HG03378 (cell line): ENCODE measurements at regions not wholly inside any gene's neighbourhood (a gene's known extent, or its start where the extent isn't known, plus 50 kb on each side); places are given as distances from the start of the nearest gene placed in this dataset.
A peak's percentile ranks its signal among the peaks of the same experiment; 100 is the strongest.

Source experiments
- ATAC-seq: cut with Tn5 transposase; IDR thresholded peaks from one replicate; pipeline ENCODE4 v1.9.1; 2021; ENCODE audit warnings: mild to moderate bottlenecking, moderate library complexity; ENCODE audit not compliant: unreplicated experiment

DNA sequence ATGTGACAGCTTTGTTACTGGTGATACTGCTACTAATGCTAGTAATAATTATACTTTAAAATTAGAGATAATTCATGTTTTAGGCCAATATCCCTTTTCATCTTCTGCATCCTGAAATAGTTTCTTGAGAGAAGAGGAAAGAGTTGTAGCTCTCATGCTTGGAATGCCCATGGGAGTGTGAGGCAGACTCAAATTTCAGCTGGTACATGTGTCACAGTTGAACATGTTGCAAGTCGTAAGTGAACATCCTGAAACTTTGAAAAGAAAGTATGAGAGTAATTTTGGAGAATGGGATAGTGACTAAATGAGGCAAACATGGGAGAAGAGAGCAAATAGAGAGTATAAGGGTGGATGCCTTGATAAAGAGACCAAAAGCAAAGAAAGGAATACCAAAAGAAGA is 168.0 kb downstream of the TMTC3 start:
- ATAC-seq, result no peak

- ATAC-seq, result no peak
Measured at GRCh38 chr12:88310666-88311065, 168.6 kb downstream of the TMTC3 start.

DNA sequence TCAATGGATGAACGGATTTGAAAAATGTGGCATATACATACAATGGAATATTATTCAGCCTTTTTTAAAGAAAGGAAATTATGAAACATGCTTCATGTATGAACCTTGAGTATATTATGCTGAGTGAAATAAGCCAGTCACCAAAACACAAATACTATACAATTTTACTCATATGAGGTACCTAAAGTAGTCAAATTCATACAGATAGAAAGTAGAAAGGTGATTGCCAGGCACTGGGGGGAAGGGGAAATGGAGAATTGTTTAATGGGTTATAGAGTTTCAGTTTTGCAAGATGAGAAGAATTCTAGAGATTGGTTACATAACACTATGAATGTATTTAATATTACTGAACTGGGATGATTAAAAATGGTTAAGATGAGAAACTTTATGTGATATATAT is 171.4 kb downstream of the TMTC3 start:
- ATAC-seq, result peak; percentile 53

DNA sequence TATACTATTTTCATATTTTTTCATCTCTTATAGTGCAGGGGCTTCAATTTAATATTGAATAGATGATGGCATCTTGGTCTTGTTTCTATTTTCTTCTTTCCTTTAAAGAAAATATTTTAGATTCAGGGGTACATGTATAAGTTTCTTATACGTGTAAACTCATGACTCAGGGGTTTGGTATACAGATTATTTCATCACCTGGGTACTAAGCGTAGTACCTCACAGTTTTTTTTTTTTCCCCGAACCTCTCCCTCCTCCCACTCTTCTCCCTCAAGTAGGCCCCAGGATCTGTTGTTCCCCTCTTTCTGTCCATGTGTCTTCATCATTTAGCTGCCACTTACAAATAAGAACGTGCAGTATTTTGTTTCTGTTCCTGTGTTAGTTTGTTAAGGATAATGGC is 172.6 kb downstream of the TMTC3 start:
- ATAC-seq, result no peak

DNA sequence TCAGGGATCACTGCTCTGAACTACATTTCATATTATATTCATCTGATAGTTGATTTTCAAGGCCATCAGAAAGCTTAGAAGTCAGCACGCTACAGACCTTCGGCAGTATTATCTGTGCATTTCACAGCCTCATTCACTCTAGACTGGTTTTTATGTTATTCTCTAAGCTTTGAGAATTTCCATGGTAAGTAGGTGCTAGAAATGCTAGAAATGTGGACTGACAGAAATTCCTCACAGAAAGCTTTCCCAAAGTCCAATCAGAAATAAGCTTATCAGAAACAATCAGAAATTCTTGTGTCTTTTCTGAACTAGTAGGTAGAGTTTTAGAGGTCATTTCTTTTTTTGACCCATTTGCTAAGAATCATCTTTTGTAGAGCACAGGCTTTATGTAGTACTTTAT is 176.6 kb downstream of the TMTC3 start:
- no peak for ATAC-seq

- no peak for ATAC-seq
Measured at GRCh38 chr12:88325076-88325815, 183.1 kb downstream of the TMTC3 start.

- ATAC-seq, result no peak
Measured at GRCh38 chr12:88325816-88326189, 183.7 kb downstream of the TMTC3 start.

- ATAC-seq, result no peak
Measured at GRCh38 chr12:88327276-88327675, 185.2 kb downstream of the TMTC3 start.

DNA sequence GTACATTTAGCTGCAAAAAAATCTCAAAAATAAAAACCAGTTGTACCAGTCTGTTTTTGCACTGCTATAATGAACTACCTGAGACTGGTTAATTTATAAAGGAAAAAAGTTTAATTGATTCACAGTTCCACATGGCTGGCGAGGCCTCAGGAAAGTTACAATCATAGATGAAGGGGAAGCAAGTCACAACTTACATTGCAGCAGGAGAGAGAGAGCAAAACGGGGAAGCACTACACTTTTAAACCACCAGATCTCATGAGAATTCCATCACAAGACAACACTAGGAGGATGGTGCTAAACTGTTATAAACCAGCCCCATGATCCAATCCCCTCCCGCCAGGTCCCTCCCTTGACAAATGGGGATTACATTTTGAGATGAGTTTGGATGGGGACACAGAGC is 186.0 kb downstream of the TMTC3 start:
- ATAC-seq, result no peak

- ATAC-seq, result no peak
Measured at GRCh38 chr12:88329833-88330232, 187.7 kb downstream of the TMTC3 start.

GRCh38 chr12:88334271-88334670 is 192.2 kb downstream of the TMTC3 start:
- no peak for ATAC-seq

GRCh38 chr12:88336076-88336739 is 194.1 kb downstream of the TMTC3 start:
- ATAC-seq, result no peak

GRCh38 chr12:88338486-88338885 is 196.4 kb downstream of the TMTC3 start:
- no peak for ATAC-seq

DNA sequence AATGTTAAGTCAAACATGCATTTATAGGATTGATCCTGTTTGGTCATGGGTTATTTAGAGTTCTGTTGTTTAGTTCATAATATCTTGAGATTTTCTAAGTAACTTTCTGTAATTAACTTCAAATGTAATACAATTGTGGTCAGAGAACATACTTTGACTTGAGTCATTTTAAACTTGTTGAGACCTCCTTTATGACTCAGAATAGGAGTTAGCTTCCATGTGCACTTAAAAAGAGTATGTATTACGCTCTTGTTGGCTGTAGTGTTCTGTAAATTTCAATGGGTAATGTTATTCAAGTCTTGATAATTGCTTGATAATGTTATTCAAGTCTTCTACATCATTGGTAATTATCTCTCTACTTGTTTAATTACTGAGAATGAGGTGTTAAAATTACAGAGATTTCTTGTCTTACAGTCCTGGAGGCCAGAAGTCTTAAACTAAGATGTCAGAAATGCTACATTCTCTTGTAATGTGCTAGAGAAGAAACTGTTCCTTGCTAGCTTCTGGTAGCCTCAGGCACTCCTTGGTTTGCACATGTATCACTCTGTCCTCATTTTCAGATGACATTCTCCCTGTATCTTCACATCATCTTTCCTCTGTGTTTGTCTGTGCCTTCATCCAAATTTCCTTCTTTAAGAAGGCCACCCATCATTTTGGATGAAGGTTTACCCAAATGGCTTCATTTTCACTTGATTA is 197.3 kb downstream of the TMTC3 start:
- ATAC-seq, result peak; percentile 76

DNA sequence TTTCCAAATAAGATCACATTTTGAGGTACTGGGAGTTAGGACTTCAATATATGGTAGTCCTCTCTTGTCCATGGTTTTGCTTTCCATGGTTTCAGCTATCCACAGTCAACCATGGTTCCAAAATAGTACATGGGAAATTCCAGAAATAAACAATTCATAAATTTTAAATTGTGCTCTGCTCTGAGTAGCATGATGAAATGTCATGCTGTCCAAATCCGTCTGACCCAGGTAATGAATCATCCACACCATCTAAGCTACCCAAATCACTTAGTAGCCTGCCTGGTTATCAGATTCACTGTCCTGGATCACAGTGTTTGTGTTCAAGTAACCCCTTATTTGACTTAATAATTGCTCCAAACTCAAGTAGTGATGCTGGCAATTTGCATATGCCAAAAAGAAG is 197.9 kb downstream of the TMTC3 start:
- no peak for ATAC-seq

- no peak for ATAC-seq
Measured at GRCh38 chr12:88342251-88342806, 200.2 kb downstream of the TMTC3 start.

- ATAC-seq, result no peak
Measured at GRCh38 chr12:88351146-88351545, 209.0 kb downstream of the TMTC3 start.

GRCh38 chr12:88354691-88355090 is 212.6 kb downstream of the TMTC3 start:
- ATAC-seq, result no peak

GRCh38 chr12:88360343-88360742 is 218.2 kb downstream of the TMTC3 start:
- ATAC-seq, result no peak

- ATAC-seq, result no peak
Measured at GRCh38 chr12:88361493-88361892, 218.8 kb downstream of the KITLG start.

GRCh38 chr12:88362439-88362838 is 217.8 kb downstream of the KITLG start:
- no peak for ATAC-seq

- ATAC-seq, result no peak
Measured at GRCh38 chr12:88365403-88365802, 214.9 kb downstream of the KITLG start.
